Duodenal mucosa (tissue), 2 donors: ENCODE measurements at regions not wholly inside any gene's neighbourhood (a gene's known extent, or its start where the extent isn't known, plus 50 kb on each side); places are given as distances from the start of the nearest gene placed in this dataset.

Experiments used
- H3K27ac ChIP-seq: one replicate; pipeline ENCODE4 v1.7.0; 2013; ENCODE audit warnings: low read depth, low read length
- H3K27me3 ChIP-seq, 2 donors: one replicate each; pipeline ENCODE4 v1.7.0; 2013; ENCODE audit warnings: low read length in 2 of 2, control low read depth in 1 of 2; ENCODE audit not compliant: insufficient read depth in 2 of 2, control insufficient read depth in 1 of 2
- H3K36me3 ChIP-seq, 2 donors: one replicate each; pipeline ENCODE4 v1.7.0; 2013; ENCODE audit warnings: low read length in 2 of 2, control low read depth in 1 of 2; ENCODE audit not compliant: insufficient read depth in 2 of 2, control insufficient read depth in 1 of 2
- H3K4me1 ChIP-seq, 2 donors: one replicate each; pipeline ENCODE4 v1.7.0; 2013; ENCODE audit warnings: low read length in 2 of 2, control low read depth in 1 of 2; ENCODE audit not compliant: insufficient read depth in 2 of 2, control insufficient read depth in 1 of 2
- H3K4me3 ChIP-seq, 2 donors: one replicate each; pipeline ENCODE4 v1.7.0; 2013; ENCODE audit warnings: low read length in 2 of 2, low read depth in 1 of 2
- H3K9ac ChIP-seq, 2 donors: one replicate each; pipeline ENCODE4 v1.7.0; 2013; ENCODE audit warnings: low read length in 2 of 2, low read depth in 1 of 2
- H3K9me3 ChIP-seq, 2 donors: one replicate each; pipeline ENCODE4 v1.7.0; 2013; ENCODE audit warnings: low read length in 2 of 2, control low read depth in 1 of 2; ENCODE audit not compliant: control insufficient read depth in 1 of 2

- Histone ChIP-seq H3K4me3 (no peak overlapping the region), H3K27me3 (no peaks in the 10 kb centered on the region), H3K27ac (no peak overlapping the region), H3K9me3 (no peaks in the 10 kb centered on the region), H3K9ac (no peak overlapping the region), H3K4me1 (no peaks in the 10 kb centered on the region), H3K36me3 (no peaks in the 10 kb centered on the region)
These were observed 642.1 kb upstream of the NRSN1 start for GRCh38 chr6:23483896-23484295.

DNA sequence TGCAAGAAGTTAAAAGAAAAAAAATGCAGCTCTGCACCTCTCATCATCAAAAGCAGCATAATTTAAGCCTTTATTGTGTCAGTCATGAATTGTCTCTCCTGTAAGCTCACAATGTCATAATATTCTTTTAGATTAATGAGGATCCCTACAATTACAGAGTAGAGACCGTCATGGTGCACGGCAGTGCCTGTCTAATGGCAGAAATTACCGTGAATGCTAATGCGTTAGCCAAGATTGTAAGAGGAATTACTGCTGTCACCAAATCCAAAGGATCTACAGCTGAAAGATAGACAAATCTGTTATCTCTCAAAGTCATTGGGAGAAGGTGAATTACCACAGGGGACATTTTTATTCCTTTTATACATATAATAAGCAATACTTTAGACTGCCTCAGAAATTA lies 631.6 kb upstream of the NRSN1 start:
- Histone ChIP-seq H3K9me3 (no peaks in the 10 kb centered on the region), H3K27me3 (no peaks in the 10 kb centered on the region), H3K27ac (no peak overlapping the region), H3K4me1 (no peaks in the 10 kb centered on the region), H3K4me3 (no peak overlapping the region), H3K9ac (no peak overlapping the region), H3K36me3 (no peaks in the 10 kb centered on the region)

- H3K27me3 ChIP-seq, result no peaks in the 10 kb centered on the region
- H3K9me3 ChIP-seq, result no peaks in the 10 kb centered on the region
- no peak overlapping the region for H3K9ac ChIP-seq
- no peak overlapping the region for H3K4me3 ChIP-seq
- no peak overlapping the region for H3K27ac ChIP-seq
- no peaks in the 10 kb centered on the region for H3K4me1 ChIP-seq
- no peaks in the 10 kb centered on the region for H3K36me3 ChIP-seq
These were observed 628.0 kb upstream of the NRSN1 start for GRCh38 chr6:23498013-23498412.

DNA sequence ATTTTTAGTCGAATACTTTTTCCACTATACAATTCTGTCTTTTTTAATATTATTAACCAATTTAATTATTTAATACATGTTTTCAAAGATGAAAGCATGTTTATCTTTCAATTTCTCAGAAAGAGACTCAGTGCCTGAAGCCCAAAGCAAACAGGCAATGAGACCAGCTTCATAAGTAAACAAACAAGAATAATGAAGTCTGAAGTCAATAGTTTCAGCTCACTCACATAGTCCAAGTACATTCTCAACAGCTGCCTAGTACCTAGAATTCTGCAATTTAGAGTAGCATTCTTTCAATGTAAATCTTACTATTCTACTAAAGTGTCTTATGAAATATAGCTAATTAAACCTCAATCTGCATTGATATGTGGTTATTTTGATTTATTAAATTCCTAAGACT lies 626.5 kb upstream of the NRSN1 start:
- Histone ChIP-seq H3K36me3 (no peaks in the 10 kb centered on the region), H3K27ac (no peak overlapping the region)

DNA sequence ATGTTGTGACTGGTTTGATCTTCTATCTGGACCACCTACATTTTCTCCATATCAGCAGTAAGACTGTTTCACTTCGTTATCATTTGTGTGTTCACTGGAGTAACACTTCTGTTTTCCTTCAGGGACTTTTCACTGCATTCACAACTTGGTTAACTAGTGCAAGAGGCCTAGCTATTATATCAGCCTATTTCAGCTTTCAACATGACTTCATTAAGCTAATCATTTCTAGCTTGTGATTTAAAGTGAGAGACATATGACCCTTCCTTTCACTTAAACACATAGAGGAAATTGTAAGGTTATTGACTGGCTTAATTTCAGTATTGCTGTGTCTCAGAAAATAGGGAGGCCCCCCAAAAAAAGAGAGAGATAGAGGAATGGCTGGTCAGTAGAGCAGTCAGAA lies 622.8 kb upstream of the NRSN1 start:
- Histone ChIP-seq H3K4me1 (no peaks in the 10 kb centered on the region), H3K36me3 (no peaks in the 10 kb centered on the region), H3K4me3 (no peak overlapping the region), H3K27me3 (no peaks in the 10 kb centered on the region), H3K9ac (no peak overlapping the region), H3K27ac (no peak overlapping the region), H3K9me3 (no peaks in the 10 kb centered on the region)

More for the DNA sequence above, 626.5 kb upstream of the NRSN1 start:
- Histone ChIP-seq H3K9me3 (no peaks in the 10 kb centered on the region), H3K4me1 (no peaks in the 10 kb centered on the region), H3K9ac (no peak overlapping the region), H3K27me3 (no peaks in the 10 kb centered on the region), H3K4me3 (no peak overlapping the region)

- Histone ChIP-seq H3K27me3 (no peaks in the 10 kb centered on the region), H3K36me3 (no peaks in the 10 kb centered on the region), H3K9me3 (no peaks in the 10 kb centered on the region)
These were observed 621.0 kb upstream of the NRSN1 start for GRCh38 chr6:23505026-23505425.

GRCh38 chr6:23510778-23511510 lies 615.1 kb upstream of the NRSN1 start:
- Histone ChIP-seq H3K9me3 (no peaks in the 10 kb centered on the region), H3K4me1 (no peaks in the 10 kb centered on the region), H3K4me3 (no peak overlapping the region), H3K9ac (no peak overlapping the region), H3K27ac (no peak overlapping the region), H3K36me3 (no peaks in the 10 kb centered on the region), H3K27me3 (no peaks in the 10 kb centered on the region)

More at GRCh38 chr6:23505026-23505425, 621.0 kb upstream of the NRSN1 start:
- H3K27ac ChIP-seq, result no peak overlapping the region
- no peak overlapping the region for H3K9ac ChIP-seq
- H3K4me1 ChIP-seq, result no peaks in the 10 kb centered on the region
- H3K4me3 ChIP-seq, result no peak overlapping the region

DNA sequence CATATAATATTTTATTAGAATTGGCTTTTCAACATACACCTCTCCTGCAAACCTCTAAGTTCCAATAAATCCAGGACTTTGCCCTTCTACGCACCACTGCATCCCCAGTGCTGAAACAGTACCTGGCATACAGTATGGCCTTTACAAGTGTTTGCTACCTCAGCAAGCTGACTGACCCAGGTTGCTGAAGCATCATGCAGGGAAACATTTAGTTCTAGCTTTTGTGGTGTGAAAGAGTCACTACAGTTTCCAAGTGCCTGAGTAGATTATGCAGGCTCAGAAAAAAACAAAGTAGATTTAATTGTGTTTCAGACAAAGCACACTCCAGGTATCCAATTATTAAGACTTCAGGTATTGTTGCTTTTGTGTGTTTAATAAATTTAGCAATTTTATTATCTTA lies 614.2 kb upstream of the NRSN1 start:
- Histone ChIP-seq H3K4me1 (no peaks in the 10 kb centered on the region), H3K27ac (no peak overlapping the region), H3K4me3 (no peak overlapping the region), H3K27me3 (no peaks in the 10 kb centered on the region), H3K9ac (no peak overlapping the region), H3K9me3 (no peaks in the 10 kb centered on the region), H3K36me3 (no peaks in the 10 kb centered on the region)

- no peak overlapping the region for H3K27ac ChIP-seq
- no peaks in the 10 kb centered on the region for H3K27me3 ChIP-seq
- H3K36me3 ChIP-seq, result no peaks in the 10 kb centered on the region
- H3K9ac ChIP-seq, result no peak overlapping the region
- no peak overlapping the region for H3K4me3 ChIP-seq
- no peaks in the 10 kb centered on the region for H3K9me3 ChIP-seq
- no peaks in the 10 kb centered on the region for H3K4me1 ChIP-seq
These were observed 607.7 kb upstream of the NRSN1 start for GRCh38 chr6:23518294-23518693.

DNA sequence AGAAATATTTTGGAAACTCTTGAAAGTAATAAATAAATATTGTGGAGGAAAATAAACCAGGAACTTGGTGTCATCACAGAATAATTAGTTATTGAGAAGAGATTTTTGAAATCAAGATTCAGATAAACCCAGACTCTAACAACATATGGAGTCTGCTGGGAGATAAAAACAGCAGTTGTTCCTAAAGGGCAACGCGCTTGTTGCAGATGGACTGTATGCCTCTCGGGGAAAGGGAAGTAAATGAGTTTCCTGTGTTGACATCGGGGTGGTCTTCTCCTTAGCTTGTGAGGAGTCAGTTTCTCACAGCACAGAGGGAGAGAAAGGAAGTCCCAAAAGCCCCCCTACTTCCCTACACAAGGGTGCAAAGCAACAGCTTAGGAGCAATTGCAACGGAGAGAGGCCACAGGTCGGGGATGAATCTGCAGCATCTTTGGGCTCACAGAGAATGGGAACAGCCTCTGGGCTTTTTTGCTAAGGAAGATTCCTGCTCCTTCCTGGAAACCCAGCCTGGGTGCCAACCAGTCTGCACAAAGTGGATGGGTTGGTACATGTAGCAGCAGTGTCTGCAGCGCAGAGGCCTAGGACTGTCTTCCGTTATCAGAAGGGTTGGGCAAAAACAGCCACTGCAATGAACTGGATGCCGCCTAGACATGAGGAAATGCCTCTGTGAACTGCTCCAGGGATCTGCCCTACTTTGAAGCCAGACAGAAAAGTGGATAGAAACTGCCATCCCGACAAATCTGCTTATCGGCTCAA lies 603.0 kb upstream of the NRSN1 start:
- H3K4me1 ChIP-seq, result no peaks in the 10 kb centered on the region
- H3K27me3 ChIP-seq, result no peaks in the 10 kb centered on the region
- no peaks in the 10 kb centered on the region for H3K9me3 ChIP-seq
- no peaks in the 10 kb centered on the region for H3K36me3 ChIP-seq
- no peak overlapping the region for H3K27ac ChIP-seq
- H3K4me3 ChIP-seq, result no peak overlapping the region
- H3K9ac ChIP-seq, result no peak overlapping the region
